ENCODE measurements at regions not wholly inside any gene's neighbourhood (a gene's known extent, or its start where the extent isn't known, plus 50 kb on each side); places are given as distances from the start of the nearest gene placed in this dataset.

GRCh38 chr3:190213727-190214126 lies 93.0 kb upstream of the P3H2 start:
- TF ChIP-seq CTCF (conservative IDR thresholded peaks at IDR 0.05) (no peak), ZFX (IDR thresholded peaks at IDR 0.05) (no peak)
